ENCODE measurements at regions not wholly inside any gene's neighbourhood (a gene's known extent, or its start where the extent isn't known, plus 50 kb on each side); places are given as distances from the start of the nearest gene placed in this dataset.

GRCh38 chr21:23789864-23790263 is 1817.4 kb downstream of the MRPL39 start:
- DNase-seq, result no peak
- intact Hi-C loops (cut with DNase I), result no loop called here

GRCh38 chr21:23780326-23780725 is 1827.0 kb downstream of the MRPL39 start:
- intact Hi-C loops (cut with DNase I), result no loop called here

DNA sequence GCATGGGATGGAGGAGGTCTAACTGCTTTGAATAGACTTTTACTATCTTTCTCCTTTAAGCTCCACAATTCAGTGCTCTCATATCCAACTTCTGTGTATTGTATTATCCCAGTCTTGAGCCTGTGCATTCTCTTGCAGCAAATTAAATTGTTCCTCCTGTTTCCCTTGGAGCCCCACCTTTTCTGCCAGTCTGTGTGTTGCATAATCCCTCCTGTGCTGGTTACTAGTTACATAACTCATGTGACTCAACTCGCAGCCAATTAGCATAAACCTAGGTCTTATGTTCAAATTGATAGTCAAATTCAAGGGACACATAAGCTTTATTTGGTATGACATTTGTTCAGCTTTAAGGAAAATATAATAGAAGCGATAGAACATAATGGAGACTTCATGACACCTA is 1863.5 kb downstream of the MRPL39 start:
- peak in 21 of 42 donors; percentile 2 to 77 (median 25) for DNase-seq
- intact Hi-C loops (cut with DNase I), result no loop called here

More at GRCh38 chr21:23780326-23780725, 1827.0 kb downstream of the MRPL39 start:
- no peak for DNase-seq

DNA sequence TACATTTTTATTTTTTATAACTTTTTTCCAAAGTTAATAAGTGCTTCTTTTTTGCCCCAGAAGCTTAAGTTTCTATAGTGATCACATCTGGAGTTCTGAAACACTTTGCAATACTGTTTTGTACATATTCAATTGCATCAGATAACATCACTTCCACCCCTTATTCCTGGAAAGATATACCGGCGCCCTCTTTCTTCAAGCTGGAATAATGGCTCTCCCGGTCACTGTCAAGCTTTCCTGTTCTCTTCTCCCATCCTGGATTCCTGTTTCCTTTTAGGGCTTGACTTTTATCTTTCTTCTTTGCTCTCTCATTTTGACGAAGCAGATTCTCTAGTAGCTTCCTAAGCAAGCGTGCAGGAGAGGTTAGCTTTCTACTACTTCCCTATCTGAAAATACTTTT is 1866.8 kb downstream of the MRPL39 start:
- DNase-seq, result no peak
- intact Hi-C loops (cut with DNase I), result no loop called here

GRCh38 chr21:23732776-23733175 is 1874.5 kb downstream of the MRPL39 start:
- intact Hi-C loops (cut with DNase I), result no loop called here

GRCh38 chr21:23729331-23729730 is 1878.0 kb downstream of the MRPL39 start:
- intact Hi-C loops (cut with DNase I), result no loop called here
- DNase-seq, result no peak

More at GRCh38 chr21:23732776-23733175, 1874.5 kb downstream of the MRPL39 start:
- no peak for DNase-seq

DNA sequence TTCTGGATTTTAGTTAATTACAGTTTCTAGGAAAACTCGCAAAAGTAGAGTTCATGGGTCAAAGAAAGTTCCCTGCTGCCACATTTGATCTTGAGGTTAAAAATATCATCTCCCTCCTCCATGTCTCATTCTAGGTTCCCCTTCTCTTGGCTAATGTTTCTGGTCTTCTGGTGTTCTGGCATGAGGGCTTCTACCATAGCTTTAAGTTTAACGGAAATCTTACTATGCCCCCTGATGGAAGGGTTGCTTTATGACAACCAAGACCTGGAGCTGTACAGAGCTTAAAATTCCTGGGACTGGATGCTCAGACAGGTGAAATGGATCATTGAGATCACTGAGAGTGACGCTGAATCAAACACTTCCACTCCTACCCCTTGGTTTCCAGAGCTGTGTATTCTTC is 1881.7 kb downstream of the MRPL39 start:
- no peak for DNase-seq
- intact Hi-C loops (cut with DNase I), result no loop called here

GRCh38 chr21:23718446-23719285 is 1888.6 kb downstream of the MRPL39 start:
- DNase-seq, result no peak
- intact Hi-C loops (cut with DNase I), result no loop called here

- DNase-seq, result no peak
- intact Hi-C loops (cut with DNase I), result no loop called here
Measured at GRCh38 chr21:23712166-23712565, 1895.1 kb downstream of the MRPL39 start.

GRCh38 chr21:23706431-23706830 is 1900.8 kb downstream of the MRPL39 start:
- intact Hi-C loops (cut with DNase I), result no loop called here

DNA sequence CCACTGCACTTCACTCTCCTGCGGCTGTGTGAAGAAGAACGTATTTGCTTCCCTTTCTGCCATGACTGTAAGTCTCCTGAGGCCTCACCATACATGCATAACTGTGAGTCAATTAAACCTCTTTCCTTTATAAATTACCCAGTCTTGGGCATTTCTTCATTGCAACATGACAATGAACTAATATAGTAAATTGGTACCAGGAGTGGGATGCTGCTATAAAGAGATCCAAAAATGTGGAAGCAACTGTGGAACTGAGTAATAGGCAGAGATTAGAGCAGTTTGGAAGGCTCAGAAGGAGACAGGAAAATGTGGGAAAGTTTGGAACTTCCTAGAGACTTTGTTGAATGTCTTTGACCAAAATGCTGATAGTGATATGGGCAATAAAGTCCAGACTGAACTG is 1907.9 kb downstream of the MRPL39 start:
- no peak for DNase-seq
- intact Hi-C loops (cut with DNase I), result no loop called here

More at GRCh38 chr21:23706431-23706830, 1900.8 kb downstream of the MRPL39 start:
- DNase-seq, result no peak

DNA sequence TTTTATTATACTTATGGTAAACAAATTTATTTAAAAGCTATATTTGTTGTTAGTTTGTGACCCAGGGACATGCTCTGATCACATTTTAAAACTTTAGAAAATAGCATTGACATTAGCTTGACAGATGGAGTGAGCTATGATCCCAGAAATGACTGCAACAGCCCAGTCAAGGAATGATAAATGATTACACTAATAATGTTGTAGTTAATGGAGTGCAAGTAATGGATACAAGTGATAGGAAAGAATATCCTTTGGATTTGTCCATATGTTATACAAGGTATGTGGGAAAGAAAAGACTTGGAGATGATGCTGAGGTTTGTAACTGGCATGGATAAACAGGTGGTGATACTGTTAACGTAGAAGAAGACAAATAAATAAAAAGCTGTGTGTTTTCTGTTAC is 1908.7 kb downstream of the MRPL39 start:
- no peak for DNase-seq
- intact Hi-C loops (cut with DNase I), result no loop called here

GRCh38 chr21:23695443-23695842 is 1911.8 kb downstream of the MRPL39 start:
- peak in 12 of 42 donors; percentile 1 to 45 (median 15) for DNase-seq
- intact Hi-C loops (cut with DNase I), result no loop called here

DNA sequence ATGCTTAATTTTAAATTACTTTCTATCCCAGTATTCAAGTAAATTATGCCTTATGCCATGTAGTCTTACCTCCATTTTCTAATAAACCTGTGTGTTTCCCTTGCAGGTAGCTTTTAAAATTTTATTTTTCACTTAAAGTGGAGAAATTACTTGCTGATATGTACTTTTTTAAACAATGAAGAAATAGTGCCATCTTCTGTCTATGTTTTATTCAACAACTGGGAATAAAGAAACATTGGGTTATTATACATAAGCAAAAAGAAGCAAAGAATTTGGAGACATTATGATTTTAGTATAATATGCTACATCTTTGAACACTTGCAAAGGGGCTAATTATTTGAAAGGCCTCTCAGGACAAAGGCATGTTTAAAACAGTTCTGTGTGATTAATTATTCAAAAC is 1912.9 kb downstream of the MRPL39 start:
- DNase-seq, result no peak
- intact Hi-C loops (cut with DNase I), result no loop called here

DNA sequence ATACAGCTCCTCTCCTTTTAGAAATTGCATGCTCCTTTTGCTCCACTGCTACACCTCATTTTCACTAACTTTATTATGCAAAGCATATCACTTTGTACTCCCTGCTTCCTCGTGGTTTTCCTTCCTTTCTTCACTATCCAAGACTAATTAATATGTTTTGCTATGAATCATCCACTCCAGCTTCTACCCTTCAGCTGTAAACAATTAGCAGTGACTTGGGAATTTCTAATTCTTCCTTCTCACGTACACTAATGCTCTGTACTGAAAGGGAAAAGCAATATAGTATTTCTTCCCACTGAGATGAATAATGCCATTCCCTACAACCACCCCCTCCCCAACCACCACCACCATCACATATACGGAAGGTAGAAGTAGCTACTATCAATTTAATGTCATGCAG is 1917.0 kb downstream of the MRPL39 start:
- intact Hi-C loops (cut with DNase I), result no loop called here
- DNase-seq, result no peak

- no peak for DNase-seq
- intact Hi-C loops (cut with DNase I), result no loop called here
Measured at GRCh38 chr21:23686737-23687523, 1920.4 kb downstream of the MRPL39 start.

DNA sequence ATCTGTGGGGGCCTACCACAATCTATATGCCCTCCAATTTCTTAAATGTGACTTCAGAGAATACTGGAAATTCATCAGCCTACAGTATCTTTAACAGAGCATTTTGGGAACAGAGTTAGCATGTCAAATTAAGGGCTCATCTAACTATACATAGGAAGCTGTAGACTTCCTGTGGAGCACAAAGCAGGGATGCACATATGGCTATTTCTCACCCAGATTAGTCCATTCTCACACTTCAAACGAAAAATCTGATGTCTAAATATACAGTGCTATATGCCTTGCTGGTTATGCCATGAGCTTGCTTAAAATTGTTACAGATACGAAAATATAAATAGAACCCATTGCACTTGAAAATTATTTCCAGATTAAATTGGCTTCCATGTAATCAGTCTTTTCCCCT is 1922.8 kb downstream of the MRPL39 start:
- intact Hi-C loops (cut with DNase I), result no loop called here
- DNase-seq, result no peak

GRCh38 chr21:23664193-23664694 is 1943.0 kb downstream of the MRPL39 start:
- no peak for DNase-seq
- intact Hi-C loops (cut with DNase I), result no loop called here

DNA sequence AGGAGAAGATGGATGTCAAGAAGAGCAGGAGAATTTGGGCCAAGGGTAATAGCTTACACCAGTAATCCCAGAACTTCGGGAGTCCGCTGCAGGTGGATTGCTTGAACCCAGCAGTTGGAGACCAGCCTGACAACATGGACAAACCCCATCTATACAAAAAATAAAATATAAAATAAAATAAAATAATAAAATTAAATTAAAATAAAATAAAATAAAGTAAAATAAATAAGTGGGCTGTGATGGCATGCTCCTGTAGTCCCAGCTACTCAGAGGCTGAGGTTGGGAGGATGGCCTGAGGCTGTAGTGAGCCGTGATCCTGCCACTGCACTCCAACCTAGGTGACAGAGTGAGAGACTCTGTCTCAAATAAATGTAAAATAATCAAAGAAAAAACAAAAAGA is 1946.7 kb downstream of the MRPL39 start:
- DNase-seq, result no peak
- intact Hi-C loops (cut with DNase I), result no loop called here

DNA sequence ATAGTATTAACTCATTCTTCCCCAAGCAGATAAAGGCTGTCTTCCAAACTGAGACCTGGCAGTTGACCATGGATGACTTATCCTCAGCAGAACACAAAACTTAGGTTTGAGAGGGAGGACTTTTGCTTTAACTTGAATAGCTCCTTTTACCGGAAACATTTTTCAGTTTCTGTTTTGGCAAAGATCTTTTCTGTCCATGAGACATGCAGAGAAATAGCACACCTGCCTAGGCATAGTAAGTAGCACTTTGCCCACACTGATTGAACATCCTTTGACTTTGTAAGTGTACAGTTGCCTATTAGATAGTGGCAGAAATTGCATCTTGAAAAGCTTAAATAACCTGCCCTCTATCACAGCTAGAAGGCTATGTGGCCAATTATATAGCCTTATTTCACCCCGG is 1962.5 kb downstream of the MRPL39 start:
- intact Hi-C loops (cut with DNase I), result no loop called here

More for the DNA sequence above, 1962.5 kb downstream of the MRPL39 start:
- no peak for DNase-seq
